NT2/D1 (cell line): ENCODE measurements at regions not wholly inside any gene's neighbourhood (a gene's known extent, or its start where the extent isn't known, plus 50 kb on each side); places are given as distances from the start of the nearest gene placed in this dataset.

ENCODE experiments used
- YY1 ChIP-seq: IDR thresholded peaks from 2 replicates; pipeline ENCODE4 v1.6.1; 2011; ENCODE audit not compliant: insufficient read length, insufficient read depth
- ZNF274 ChIP-seq: IDR thresholded peaks from 2 replicates; pipeline ENCODE4 v1.6.1; 2011; ENCODE audit warnings: mild to moderate bottlenecking, low read depth, low read length

- no peak for TF ChIP-seq YY1
- no peak for TF ChIP-seq ZNF274
These were observed 190.6 kb upstream of the RSPO3 start for GRCh38 chr6:126927841-126928240.
